GM23338 (cell line): ENCODE measurements at regions not wholly inside any gene's neighbourhood (a gene's known extent, or its start where the extent isn't known, plus 50 kb on each side); places are given as distances from the start of the nearest gene placed in this dataset.

Experiments
- ATAC-seq: fragments of 200-7000 bp; cut with Tn5 transposase; 3 replicates; pipeline ENCODE4 v1.9.1; 2020
- DNase-seq: peaks from one replicate; pipeline ENCODE4 v3.0.0-alpha.2; 2015; ENCODE audit warnings: low spot score
- H2AFZ ChIP-seq: fragments of 200-600 bp; sonication (generic); 2 replicates; pipeline ENCODE4 v1.8.0; 2016; ENCODE audit warnings: antibody characterized with exemption, mild to moderate bottlenecking, moderate library complexity
- H3F3A ChIP-seq: fragments of 200-600 bp; sonication (generic); replicated peaks from 2 replicates; pipeline ENCODE4 v1.8.0; 2017; ENCODE audit warnings: antibody characterized with exemption, mixed run types, low read depth
- H3K27ac ChIP-seq: fragments of 200-600 bp; sonication (generic); 2 replicates; pipeline ENCODE4 v1.6.1; 2016; ENCODE audit warnings: low read depth
- H3K27me3 ChIP-seq: fragments of 200-600 bp; sonication (generic); 2 replicates; pipeline ENCODE4 v1.8.0; 2016; ENCODE audit warnings: mild to moderate bottlenecking, mixed run types, moderate library complexity; ENCODE audit not compliant: insufficient read depth
- H3K36me3 ChIP-seq: fragments of 200-600 bp; sonication (generic); 2 replicates; pipeline ENCODE4 v1.8.0; 2016; ENCODE audit warnings: mild to moderate bottlenecking; ENCODE audit not compliant: insufficient read depth
- H3K4me1 ChIP-seq: fragments of 200-600 bp; sonication (generic); 2 replicates; pipeline ENCODE4 v1.8.0; 2016; ENCODE audit warnings: mild to moderate bottlenecking, moderate library complexity; ENCODE audit not compliant: insufficient read depth
- H3K4me2 ChIP-seq: fragments of 200-600 bp; sonication (generic); 2 replicates; pipeline ENCODE4 v1.7.1; 2017; ENCODE audit warnings: mixed run types
- H3K4me3 ChIP-seq: fragments of 200-600 bp; sonication (generic); 2 replicates; pipeline ENCODE4 v1.6.1; 2016; ENCODE audit warnings: mixed run types
- H3K79me2 ChIP-seq: fragments of 200-600 bp; sonication (generic); replicated peaks from 2 replicates; pipeline ENCODE4 v1.8.0; 2017; ENCODE audit warnings: mild to moderate bottlenecking; ENCODE audit not compliant: insufficient read depth
- H3K9me2 ChIP-seq: fragments of 200-600 bp; sonication (generic); 2 replicates; pipeline ENCODE4 v1.8.0; 2017; ENCODE audit not compliant: insufficient read depth
- H4K20me1 ChIP-seq: fragments of 200-600 bp; sonication (generic); replicated peaks from 2 replicates; pipeline ENCODE4 v1.8.0; 2017; ENCODE audit warnings: mild to moderate bottlenecking; ENCODE audit not compliant: insufficient read depth
- H3K27ac Mint-ChIP-seq: 2 replicates; pipeline ENCODE4 v1.8.0; 2020; ENCODE audit warnings: inconsistent platforms, mild to moderate bottlenecking, moderate library complexity, mixed read lengths
- H3K27me3 Mint-ChIP-seq: 3 replicates; pipeline ENCODE4 v1.8.0; 2022; ENCODE audit warnings: low read depth, mild to moderate bottlenecking, moderate library complexity, mixed read lengths, inconsistent platforms; ENCODE audit not compliant: insufficient read depth, poor library complexity
- H3K36me3 Mint-ChIP-seq: 3 replicates; pipeline ENCODE4 v1.8.0; 2021; ENCODE audit warnings: low read depth, mild to moderate bottlenecking, inconsistent platforms, moderate library complexity, mixed read lengths
- H3K4me1 Mint-ChIP-seq: 3 replicates; pipeline ENCODE4 v1.8.0; 2020; ENCODE audit warnings: mild to moderate bottlenecking, inconsistent platforms, mixed read lengths
- H3K4me3 Mint-ChIP-seq: 3 replicates; pipeline ENCODE4 v1.8.0; 2021; ENCODE audit warnings: moderate library complexity, mild to moderate bottlenecking, inconsistent platforms, mixed read lengths
- H3K9me3 Mint-ChIP-seq: 3 replicates; pipeline ENCODE4 v1.8.0; 2020; ENCODE audit warnings: moderate library complexity, mild to moderate bottlenecking, inconsistent platforms, mixed read lengths
- CREB1 ChIP-seq: fragments of 250-450 bp; sonication (Bioruptor Pico); IDR thresholded peaks from 2 replicates; pipeline ENCODE4 v1.5.0; 2020; ENCODE audit warnings: low read depth, mild to moderate bottlenecking, moderate library complexity
- CTCF ChIP-seq, 2 experiments: fragments of 200-600 bp in 1 of 2; sonication (generic) in 1 of 2; conservative IDR thresholded peaks; 2 replicates each; pipeline versions ENCODE4 v1.5.1 to v1.6.1; 2016 to 2017; ENCODE audit warnings: antibody characterized with exemption in 2 of 2, low read depth in 2 of 2, mild to moderate bottlenecking in 2 of 2, moderate library complexity in 1 of 2
- ETS1 ChIP-seq: IDR thresholded peaks from 2 replicates; pipeline ENCODE4 v1.6.1; 2016; ENCODE audit warnings: antibody characterized with exemption
- EZH2 ChIP-seq: fragments of 200-600 bp; sonication (generic); IDR thresholded peaks from one replicate; pipeline ENCODE4 v1.8.0; 2017; ENCODE audit warnings: antibody characterized with exemption, mild to moderate bottlenecking, low read depth; ENCODE audit not compliant: unreplicated experiment
- EZH2phosphoT487 ChIP-seq: fragments of 200-600 bp; sonication (generic); IDR thresholded peaks from one replicate; pipeline ENCODE4 v1.8.1; 2018; ENCODE audit warnings: antibody characterized with exemption; ENCODE audit not compliant: unreplicated experiment
- JUNB ChIP-seq: IDR thresholded peaks from one replicate; pipeline ENCODE4 v1.6.1; 2016; ENCODE audit warnings: antibody characterized with exemption; ENCODE audit not compliant: unreplicated experiment
- NANOG ChIP-seq: IDR thresholded peaks from 2 replicates; pipeline ENCODE4 v1.6.1; 2016; ENCODE audit warnings: antibody characterized with exemption, borderline replicate concordance
- POLR2AphosphoS5 ChIP-seq: IDR thresholded peaks from 2 replicates; pipeline ENCODE4 v1.6.1; 2016; ENCODE audit warnings: antibody characterized with exemption, low read depth
- REST ChIP-seq: IDR thresholded peaks from one replicate; pipeline ENCODE4 v1.6.1; 2018; ENCODE audit warnings: antibody characterized with exemption; ENCODE audit not compliant: unreplicated experiment
- STAT1 ChIP-seq: IDR thresholded peaks from one replicate; pipeline ENCODE4 v1.6.1; 2016; ENCODE audit warnings: antibody characterized with exemption; ENCODE audit not compliant: unreplicated experiment
- ZNF114 ChIP-seq: fragments of 250-450 bp; sonication (Bioruptor Pico); IDR thresholded peaks from 2 replicates; pipeline ENCODE4 v1.5.0; 2020; ENCODE audit warnings: mild to moderate bottlenecking, moderate library complexity
- ZNF331 ChIP-seq: fragments of 250-450 bp; sonication (Bioruptor Pico); IDR thresholded peaks from 2 replicates; pipeline ENCODE4 v1.5.0; 2020; ENCODE audit warnings: low read depth, mild to moderate bottlenecking, moderate library complexity
- ZNF462 ChIP-seq: fragments of 250-450 bp; sonication (Bioruptor Pico); IDR thresholded peaks from 2 replicates; pipeline ENCODE4 v1.5.0; 2020; ENCODE audit warnings: mild to moderate bottlenecking, moderate library complexity

GRCh38 chr9:32200241-32200640 is 184.2 kb upstream of the ACO1 start:
- H3K9me2 ChIP-seq: 0 out of 2 replicates have a peak, but pooled peaks cover 16% of the 10 kb centered on the region
- no peak for TF ChIP-seq NANOG
- no peak for TF ChIP-seq JUNB
- TF ChIP-seq REST: no peak
- TF ChIP-seq POLR2AphosphoS5: no peak
- no peak for TF ChIP-seq CTCF (conservative IDR thresholded peaks at IDR 0.05; ENCODE audit: low read depth in 2 of 2)
- no peak for TF ChIP-seq EZH2
- no peak for TF ChIP-seq ZNF462 (CRISPR knock-in tag)
- no peak for TF ChIP-seq ZNF114
- TF ChIP-seq ZNF331 (CRISPR knock-in tag): no peak
- no peak for TF ChIP-seq STAT1
- TF ChIP-seq CREB1 (CRISPR knock-in tag): no peak
- TF ChIP-seq EZH2phosphoT487: no peak
- no peak for TF ChIP-seq ETS1
- H3K27ac ChIP-seq: no peak overlapping the region
- Mint-ChIP-seq H3K36me3 (no peaks in the 10 kb centered on the region), H3K4me1 (peaks cover 6% of the 10 kb centered on the region), H3K27me3 (no peaks in the 10 kb centered on the region), H3K27ac (no peak overlapping the region), H3K4me3 (no peak overlapping the region), H3K9me3 (no peaks in the 10 kb centered on the region; the same call in 2 of the 3 replicates)
- no peaks in the 10 kb centered on the region for H4K20me1 ChIP-seq
- H2AFZ ChIP-seq: no peak overlapping the region
- no peaks in the 10 kb centered on the region for H3F3A ChIP-seq
- no peak overlapping the region for H3K4me3 ChIP-seq
- H3K27me3 ChIP-seq: no peaks in the 10 kb centered on the region
- no peaks in the 10 kb centered on the region for H3K79me2 ChIP-seq
- ATAC-seq: no peak
- no peaks in the 10 kb centered on the region for H3K36me3 ChIP-seq
- no peak for DNase-seq
- H3K4me1 ChIP-seq: 0 out of 2 replicates have a peak, but pooled peaks cover 13% of the 10 kb centered on the region
- no peak overlapping the region for H3K4me2 ChIP-seq
